Adrenal gland (tissue), 9 donors: ENCODE measurements at regions not wholly inside any gene's neighbourhood (a gene's known extent, or its start where the extent isn't known, plus 50 kb on each side); places are given as distances from the start of the nearest gene placed in this dataset.
"Not testable (repeated sequence)": the region's sequence is repeated elsewhere in the genome, so short reads cannot be mapped to it uniquely, and the experiment has no call there.

Experiments
- DNase-seq, 7 donors: peaks; one replicate each; pipeline ENCODE4 v3.0.0-alpha.2; 2019 to 2020
- H3K27ac ChIP-seq, 5 donors: fragments of 200-600 bp; sonication (generic) in 4 of 5; 1 replicate in 3 of 5; 2 replicates in 2 of 5; pipeline versions ENCODE4 v1.5.1 to v1.8.0; 2016 to 2020; ENCODE audit warnings: mild to moderate bottlenecking in 1 of 5
- H3K27me3 ChIP-seq: fragments of 200-600 bp; 2 replicates; pipeline ENCODE4 v1.8.0; 2021
- H3K36me3 ChIP-seq, 2 donors: fragments of 200-600 bp; replicated peaks in 1 of 2; 1 replicate in 1 of 2; 2 replicates in 1 of 2; pipeline versions ENCODE4 v1.5.1 to v1.8.0; 2018 to 2022
- H3K4me1 ChIP-seq, 2 donors: fragments of 200-600 bp; replicated peaks in 1 of 2; 1 replicate in 1 of 2; 2 replicates in 1 of 2; pipeline versions ENCODE4 v1.5.1 to v1.8.0; 2018 to 2021
- H3K4me3 ChIP-seq, 4 donors: fragments of 200-600 bp; sonication (generic) in 3 of 4; one replicate each; pipeline ENCODE4 v1.5.1; 2016 to 2018
- H3K9me3 ChIP-seq, 3 donors: fragments of 200-600 bp; sonication (generic) in 1 of 3; replicated peaks in 1 of 3; 1 replicate in 2 of 3; 2 replicates in 1 of 3; pipeline versions ENCODE4 v1.5.1 to v1.8.0; 2016 to 2021
- CTCF ChIP-seq, 6 experiments: fragments of 450-650 bp in 4 of 6; fragments of 200-600 bp in 2 of 6; sonication (generic) in 1 of 6; IDR thresholded peaks; 1 replicate in 5 of 6; 2 replicates in 1 of 6; pipeline versions ENCODE4 v1.5.1 to v1.8.0; 2016 to 2021; ENCODE audit warnings: antibody characterized with exemption in 6 of 6, mild to moderate bottlenecking in 2 of 6, moderate library complexity in 1 of 6
- POLR2A ChIP-seq, 2 donors: fragments of 450-650 bp; IDR thresholded peaks; one replicate each; pipeline ENCODE4 v1.6.1; 2017; ENCODE audit warnings: antibody characterized with exemption in 2 of 2, mild to moderate bottlenecking in 2 of 2, moderate library complexity in 1 of 2
- WGBS, 4 donors: extraction: QIAGEN DNeasy Blood & Tissue Kit in 2 of 4; methylation state at CpG; one replicate each; pipeline versions ENCODE4 v1.1.5 to v1.1.7; 2013 to 2017; 5-methylcytosine and 5-hydroxymethylcytosine counted together
- intact Hi-C, 2 donors: fragments of 100-400 bp; cut with DNase I; formaldehyde crosslinking; loops; one replicate each; pipeline versions ENCODE4 v1.14.1 to v1.15.0; 2022 to 2023
- donor health status: healthy with polysubstance abuse.
- donor health status: Bipolar disorder and iron deficiency.
- donor health status: DM: yes; HTN: yes; CAD: no.
- donor health status: DM: no; HTN: no; CAD: no.
- donor health status: DM: no; HTN: no; CAD: no.

- Histone ChIP-seq H3K27me3 (no peaks in the 10 kb centered on the region), H3K4me1 (no peaks in the 10 kb centered on the region), H3K9me3 (no peaks in the 10 kb centered on the region), H3K4me3 (no peak overlapping the region), H3K27ac (no peak overlapping the region), H3K36me3 (no peaks in the 10 kb centered on the region)
- TF ChIP-seq CTCF (IDR thresholded peaks at IDR 0.05) = no peak
- no peak for TF ChIP-seq POLR2A (IDR thresholded peaks at IDR 0.05)
- 83 to 90% (median 86%) methylated on average over 5 to 11 of the region's 11 CpGs for WGBS, 4 donors
- intact Hi-C loops = no loop called here
- no peak for DNase-seq
Measured at GRCh38 chr2:132279344-132279743, 117.6 kb upstream of the ANKRD30BL start.

- intact Hi-C loops = no loop called here
- no peak for TF ChIP-seq POLR2A (IDR thresholded peaks at IDR 0.05)
- no peak for TF ChIP-seq CTCF (IDR thresholded peaks at IDR 0.05)
Measured at GRCh38 chr2:132279930-132280615, 118.3 kb upstream of the ANKRD30BL start.

GRCh38 chr2:132280912-132281311 is 119.2 kb upstream of the ANKRD30BL start:
- Histone ChIP-seq H3K27ac (no peak overlapping the region), H3K27me3 (no peaks in the 10 kb centered on the region), H3K4me1 (no peaks in the 10 kb centered on the region), H3K36me3 (no peaks in the 10 kb centered on the region), H3K4me3 (no peak overlapping the region), H3K9me3 (no peaks in the 10 kb centered on the region)
- TF ChIP-seq CTCF (IDR thresholded peaks at IDR 0.05) (no peak), POLR2A (IDR thresholded peaks at IDR 0.05) (no peak)
- WGBS, 4 donors = 86 to 95% (median 91%) methylated on average over 6 to 12 of the region's 12 CpGs
- intact Hi-C loops = no loop called here
- no peak for DNase-seq

More at GRCh38 chr2:132279930-132280615, 118.3 kb upstream of the ANKRD30BL start:
- H3K9me3 ChIP-seq = no peaks in the 10 kb centered on the region
- H3K27me3 ChIP-seq = no peaks in the 10 kb centered on the region
- 92 to 99% (median 94%) methylated on average over 11 to 31 of the region's 31 CpGs for WGBS, 4 donors
- DNase-seq = no peak
- H3K4me1 ChIP-seq = no peaks in the 10 kb centered on the region
- no peak overlapping the region for H3K4me3 ChIP-seq
- H3K36me3 ChIP-seq = no peaks in the 10 kb centered on the region
- H3K27ac ChIP-seq = no peak overlapping the region

GRCh38 chr2:132282104-132282503 is 120.4 kb upstream of the ANKRD30BL start:
- H3K4me3 ChIP-seq, H3K27ac ChIP-seq, H3K27me3 ChIP-seq, H3K4me1 ChIP-seq, intact Hi-C loops, DNase-seq, H3K36me3 ChIP-seq, H3K9me3 ChIP-seq: not testable (repeated sequence)
- WGBS, 4 donors = 78 to 90% (median 82%) methylated on average over 6 of the region's 6 CpGs

- H3K36me3 ChIP-seq = no peaks in the 10 kb centered on the region
- H3K27me3 ChIP-seq = no peaks in the 10 kb centered on the region
- H3K4me3 ChIP-seq = no peak overlapping the region
- 84 to 93% (median 93%) methylated on average over 8 to 9 of the region's 9 CpGs for WGBS, 4 donors
- intact Hi-C loops = no loop called here
- DNase-seq = no peak
- no peak overlapping the region for H3K27ac ChIP-seq
- TF ChIP-seq POLR2A (IDR thresholded peaks at IDR 0.05) = no peak
- TF ChIP-seq CTCF (IDR thresholded peaks at IDR 0.05) = no peak
- H3K9me3 ChIP-seq = no peaks in the 10 kb centered on the region
- H3K4me1 ChIP-seq = no peaks in the 10 kb centered on the region
Measured at GRCh38 chr2:132282911-132283310, 121.2 kb upstream of the ANKRD30BL start.

- H3K4me3 ChIP-seq, intact Hi-C loops, H3K27me3 ChIP-seq, H3K27ac ChIP-seq, H3K4me1 ChIP-seq, DNase-seq, H3K9me3 ChIP-seq, H3K36me3 ChIP-seq: not testable (repeated sequence)
- WGBS, 4 donors = 65 to 74% (median 69%) methylated on average over 6 of the region's 6 CpGs
Measured at GRCh38 chr2:132286289-132286911, 124.6 kb upstream of the ANKRD30BL start.

GRCh38 chr2:132287910-132288309 is 126.2 kb upstream of the ANKRD30BL start:
- H3K9me3 ChIP-seq, H3K27ac ChIP-seq, H3K36me3 ChIP-seq, H3K27me3 ChIP-seq, H3K4me3 ChIP-seq, H3K4me1 ChIP-seq, intact Hi-C loops: not testable (repeated sequence)
- WGBS, 4 donors = 79 to 86% (median 84%) methylated on average over 8 of the region's 8 CpGs
- DNase-seq = peak in 2 of 7 donors; percentile 52 to 70
